H1 (cell line): ENCODE measurements at regions not wholly inside any gene's neighbourhood (a gene's known extent, or its start where the extent isn't known, plus 50 kb on each side); places are given as distances from the start of the nearest gene placed in this dataset.

Experiments used
- CTCF ChIA-PET: fragments of 300-600 bp; sonication (Branson Sonifier 250); formaldehyde crosslinking; loops from one replicate; lab custom pipeline; 2021; ENCODE audit not compliant: partially characterized antibody; lab: Charles Lee
- POLR2A ChIA-PET: fragments of 300-600 bp; sonication (Branson Sonifier 250); formaldehyde crosslinking; loops from one replicate; lab custom pipeline; 2021; ENCODE audit warnings: inconsistent platforms; ENCODE audit not compliant: partially characterized antibody; lab: Charles Lee
- DNase-seq, 2 experiments: peaks; one replicate each; pipeline versions ENCODE4 v3.0.0 to v3.0.0-alpha.2; 2010 to 2022; ENCODE audit warnings: low spot score in 2 of 2, low read depth in 1 of 2, mixed read lengths in 1 of 2
- FAIRE-seq: peaks from 2 replicates; lab custom pipeline; 2011; peaks lifted over from hg19 to GRCh38; lab: Jason Lieb, UNC
- H2AFZ ChIP-seq: 2 replicates; pipeline ENCODE4 v1.8.1; 2012; ENCODE audit warnings: low read length, inconsistent platforms
- H2AK5ac ChIP-seq: 2 replicates; pipeline ENCODE4 v1.6.1; 2013; ENCODE audit warnings: low read depth, low read length
- H2BK120ac ChIP-seq: replicated peaks from 2 replicates; pipeline ENCODE3; 2013; ENCODE audit warnings: low read depth, low read length, inconsistent platforms
- H2BK12ac ChIP-seq: 2 replicates; pipeline ENCODE4 v1.6.1; 2013; ENCODE audit warnings: low read depth, low read length
- H2BK15ac ChIP-seq: 2 replicates; pipeline ENCODE4 v1.6.1; 2013; ENCODE audit warnings: low read length
- H2BK20ac ChIP-seq: 2 replicates; pipeline ENCODE4 v1.6.1; 2013; ENCODE audit warnings: low read length
- H2BK5ac ChIP-seq: 2 replicates; pipeline ENCODE4 v1.6.1; 2013; ENCODE audit warnings: low read depth, low read length
- H3K14ac ChIP-seq: 2 replicates; pipeline ENCODE4 v1.6.1; 2013; ENCODE audit warnings: inconsistent platforms; ENCODE audit not compliant: insufficient read length
- H3K18ac ChIP-seq: 2 replicates; pipeline ENCODE4 v1.6.1; 2013; ENCODE audit warnings: low read length; ENCODE audit errors: extremely low read depth
- H3K23ac ChIP-seq: 2 replicates; pipeline ENCODE4 v1.6.1; 2013; ENCODE audit warnings: inconsistent platforms; ENCODE audit not compliant: insufficient read length
- H3K23me2 ChIP-seq: 2 replicates; pipeline ENCODE4 v1.6.1; 2013; ENCODE audit warnings: low read depth, low read length
- H3K27ac ChIP-seq: 2 replicates; pipeline ENCODE4 v1.6.1; 2011; ENCODE audit warnings: low read depth, low read length, inconsistent platforms
- H3K27me3 ChIP-seq, 4 experiments: replicated peaks in 1 of 4; 1 replicate in 1 of 4; 2 replicates in 3 of 4; pipeline versions ENCODE4 v1.6.1 to v1.8.1; 2011 to 2013; ENCODE audit warnings: low read length in 3 of 4, mild to moderate bottlenecking in 3 of 4, inconsistent platforms in 2 of 4, mixed read lengths in 2 of 4, moderate library complexity in 1 of 4; ENCODE audit not compliant: control insufficient read depth in 3 of 4, insufficient read depth in 3 of 4; ENCODE audit errors: extremely low read depth in 1 of 4
- H3K36me3 ChIP-seq, 4 experiments: 2 replicates each; pipeline versions ENCODE4 v1.6.1 to v1.8.1; 2011 to 2013; ENCODE audit warnings: mild to moderate bottlenecking in 4 of 4, low read length in 3 of 4, moderate library complexity in 2 of 4, control low read depth in 1 of 4, inconsistent platforms in 1 of 4; ENCODE audit not compliant: insufficient read depth in 4 of 4, control insufficient read depth in 2 of 4
- H3K4ac ChIP-seq: replicated peaks from 2 replicates; pipeline ENCODE3; 2013; ENCODE audit warnings: low read length, low read depth, mixed read lengths, inconsistent platforms; ENCODE audit not compliant: insufficient read length
- H3K4me1 ChIP-seq, 4 experiments: replicated peaks in 1 of 4; 1 replicate in 1 of 4; 2 replicates in 3 of 4; pipeline versions ENCODE4 v1.6.1 to v1.8.1; 2011 to 2013; ENCODE audit warnings: low read length in 3 of 4, inconsistent platforms in 2 of 4, mixed read lengths in 1 of 4; ENCODE audit not compliant: insufficient read depth in 4 of 4, control insufficient read depth in 3 of 4
- H3K4me2 ChIP-seq, 2 experiments: 2 replicates each; pipeline versions ENCODE4 v1.6.1 to v1.8.1; 2011 to 2013; ENCODE audit warnings: low read depth in 2 of 2, low read length in 2 of 2, control low read depth in 1 of 2, inconsistent platforms in 1 of 2, mild to moderate bottlenecking in 1 of 2; ENCODE audit not compliant: insufficient read depth in 1 of 2
- H3K4me3 ChIP-seq, 4 experiments: fragments of 200-600, 300-600 bp in 1 of 4; sonication (generic), shearing (Covaris generic), sonication (Bioruptor Twin) in 1 of 4; 2 replicates each; pipeline versions ENCODE4 v1.5.1 to v1.8.1; 2011 to 2016; ENCODE audit warnings: low read length in 4 of 4, low read depth in 3 of 4, control low read depth in 2 of 4, inconsistent platforms in 2 of 4, mild to moderate bottlenecking in 2 of 4, mixed read lengths in 1 of 4, moderate library complexity in 1 of 4; ENCODE audit not compliant: insufficient read depth in 2 of 4; ENCODE audit errors: extremely low read depth in 1 of 4
- H3K56ac ChIP-seq: replicated peaks from 2 replicates; pipeline ENCODE3; 2013; ENCODE audit warnings: low read depth, mild to moderate bottlenecking, mixed read lengths, low read length, inconsistent platforms; ENCODE audit not compliant: insufficient read length
- H3K79me1 ChIP-seq: 2 replicates; pipeline ENCODE4 v1.6.1; 2013; ENCODE audit warnings: low read depth, low read length, control low read depth
- H3K79me2 ChIP-seq, 2 experiments: 2 replicates each; pipeline versions ENCODE4 v1.6.1 to v1.8.1; 2012 to 2013; ENCODE audit warnings: low read length in 2 of 2, mild to moderate bottlenecking in 2 of 2, inconsistent platforms in 1 of 2; ENCODE audit not compliant: insufficient read depth in 2 of 2, control insufficient read depth in 1 of 2
- H3K9ac ChIP-seq, 4 experiments: replicated peaks in 1 of 4; 1 replicate in 1 of 4; 2 replicates in 3 of 4; pipeline versions ENCODE4 v1.6.1 to v1.8.1; 2011 to 2013; ENCODE audit warnings: low read depth in 3 of 4, low read length in 3 of 4, control low read depth in 2 of 4, mild to moderate bottlenecking in 2 of 4, moderate library complexity in 2 of 4, inconsistent platforms in 1 of 4; ENCODE audit errors: extremely low read depth in 1 of 4
- H3K9me3 ChIP-seq, 2 experiments: 2 replicates each; pipeline versions ENCODE4 v1.6.1 to v1.8.1; 2012 to 2013; ENCODE audit warnings: mild to moderate bottlenecking in 2 of 2, moderate library complexity in 2 of 2, control low read depth in 1 of 2, inconsistent platforms in 1 of 2, low read depth in 1 of 2, low read length in 1 of 2, mixed read lengths in 1 of 2; ENCODE audit not compliant: insufficient read depth in 2 of 2
- H4K20me1 ChIP-seq, 2 experiments: replicated peaks in 1 of 2; 2 replicates each; pipeline versions ENCODE3 to v1.8.1; 2011 to 2013; ENCODE audit warnings: inconsistent platforms in 2 of 2, low read length in 2 of 2, mild to moderate bottlenecking in 1 of 2; ENCODE audit not compliant: insufficient read depth in 2 of 2, control insufficient read depth in 1 of 2
- H4K5ac ChIP-seq: 2 replicates; pipeline ENCODE4 v1.6.1; 2013; ENCODE audit warnings: low read length, low read depth, mixed read lengths, inconsistent platforms; ENCODE audit not compliant: insufficient read length
- H4K8ac ChIP-seq: 2 replicates; pipeline ENCODE4 v1.8.0; 2013; ENCODE audit warnings: mild to moderate bottlenecking, moderate library complexity, low read length, inconsistent platforms; ENCODE audit not compliant: insufficient read depth; ENCODE audit errors: extremely low read depth
- H4K91ac ChIP-seq: replicated peaks from 2 replicates; pipeline ENCODE3; 2013; ENCODE audit warnings: low read length, mixed read lengths, inconsistent platforms; ENCODE audit not compliant: insufficient read length
- BCL11A ChIP-seq, 2 experiments: IDR thresholded peaks; one replicate each; pipeline ENCODE4 v1.6.1; 2011; ENCODE audit warnings: low read depth in 2 of 2, low read length in 2 of 2, mild to moderate bottlenecking in 2 of 2
- CREB1 ChIP-seq: IDR thresholded peaks from 2 replicates; pipeline ENCODE4 v1.6.1; 2012; ENCODE audit warnings: inconsistent platforms
- GABPA ChIP-seq: IDR thresholded peaks from 2 replicates; pipeline ENCODE4 v1.6.1; 2011; ENCODE audit warnings: mild to moderate bottlenecking, low read length, moderate library complexity, borderline replicate concordance; ENCODE audit not compliant: insufficient read depth
- HDAC6 ChIP-seq: IDR thresholded peaks from one replicate; pipeline ENCODE4 v1.7.1; 2012; ENCODE audit warnings: low read depth, mild to moderate bottlenecking, inconsistent platforms, low read length, moderate library complexity
- KDM1A ChIP-seq: fragments of 200-600, 300-600 bp; sonication (generic); IDR thresholded peaks from 2 replicates; pipeline ENCODE4 v1.7.1; 2016; ENCODE audit warnings: mild to moderate bottlenecking, low read length, borderline replicate concordance
- KDM5A ChIP-seq: fragments of 200-600 bp; IDR thresholded peaks from 2 replicates; pipeline ENCODE4 v1.7.1; 2012; ENCODE audit warnings: mild to moderate bottlenecking, low read length, inconsistent platforms, mixed read lengths
- MAFK ChIP-seq: IDR thresholded peaks from 2 replicates; pipeline ENCODE4 v1.6.1; 2012; ENCODE audit warnings: low read depth, mild to moderate bottlenecking, improper control_type of control experiment, low read length
- POLR2AphosphoS5 ChIP-seq: IDR thresholded peaks from 2 replicates; pipeline ENCODE4 v1.6.1; 2011; ENCODE audit warnings: low read depth, low read length
- RAD21 ChIP-seq, 2 experiments: IDR thresholded peaks in 1 of 2; conservative IDR thresholded peaks in 1 of 2; 2 replicates each; pipeline ENCODE4 v1.6.1; 2011; ENCODE audit warnings: low read depth in 2 of 2, low read length in 2 of 2, improper control_type of control experiment in 1 of 2, inconsistent platforms in 1 of 2, mild to moderate bottlenecking in 1 of 2, moderate library complexity in 1 of 2
- RNF2 ChIP-seq: fragments of 200-900, 300-1000 bp; sonication (generic); IDR thresholded peaks from 2 replicates; pipeline ENCODE4 v1.7.1; 2016; ENCODE audit warnings: borderline replicate concordance, low read depth, mild to moderate bottlenecking, antibody characterized with exemption, low read length; ENCODE audit not compliant: poor library complexity, severe bottlenecking; ENCODE audit errors: missing control alignments
- RXRA ChIP-seq: IDR thresholded peaks from 2 replicates; pipeline ENCODE4 v1.6.1; 2011; ENCODE audit warnings: low read depth, mild to moderate bottlenecking, low read length, moderate library complexity; ENCODE audit not compliant: insufficient read depth
- SP4 ChIP-seq: IDR thresholded peaks from 2 replicates; pipeline ENCODE4 v1.6.1; 2012; ENCODE audit warnings: low read length, inconsistent platforms
- SRF ChIP-seq: IDR thresholded peaks from 2 replicates; pipeline ENCODE4 v1.6.1; 2011; ENCODE audit warnings: mild to moderate bottlenecking, low read depth, low read length, moderate library complexity
- YY1 ChIP-seq: IDR thresholded peaks from 2 replicates; pipeline ENCODE4 v1.6.1; 2011; ENCODE audit warnings: low read depth, mild to moderate bottlenecking, low read length
- WGBS, 2 experiments: shearing (Covaris generic) in 1 of 2; methylation state at CpG; one replicate each; pipeline versions ENCODE4 v1.1.6 to v1.1.7; 2013 to 2015; ENCODE audit warnings: low lambda C conversion rate in 2 of 2, mixed read lengths in 2 of 2, inconsistent platforms in 1 of 2, low coverage in 1 of 2, missing lambda C conversion rate in 1 of 2; ENCODE audit not compliant: insufficient replicate concordance in 2 of 2, insufficient coverage in 1 of 2, insufficient read length in 1 of 2; ENCODE audit errors: extremely low coverage in 1 of 2, missing lambda C conversion rate in 1 of 2; 5-methylcytosine and 5-hydroxymethylcytosine counted together

- Histone ChIP-seq H2BK120ac (no peak overlapping the region), H4K5ac (no peak overlapping the region), H3K18ac (no peak overlapping the region), H3K4me1 (peaks cover 0 to under 1% (median 0%) of the 10 kb centered on the region in 4 experiments; a peak in 1 of 7 replicates), H4K8ac (no peak overlapping the region), H3K27me3 (no peaks in the 10 kb centered on the region), H2AFZ (no peak overlapping the region), H3K56ac (no peak overlapping the region), H3K23ac (no peak overlapping the region), H2BK5ac (no peak overlapping the region), H3K36me3 (no peaks in the 10 kb centered on the region), H3K79me1 (no peaks in the 10 kb centered on the region), H3K9ac (no peak overlapping the region), H4K91ac (no peak overlapping the region), H3K4me2 (no peak overlapping the region), H3K9me3 (no peaks in the 10 kb centered on the region), H3K27ac (no peak overlapping the region)
- POLR2A ChIA-PET = no interaction called here
- FAIRE-seq = no peak
- DNase-seq = no peak
- no peak for TF ChIP-seq HDAC6
- no peak for TF ChIP-seq GABPA
- TF ChIP-seq SRF = no peak
- no peak for TF ChIP-seq MAFK
- no peak for TF ChIP-seq KDM5A
- TF ChIP-seq RAD21 (IDR thresholded peaks at IDR 0.05 in 1 of 2, conservative IDR thresholded peaks at IDR 0.05 in 1 of 2; ENCODE audit: low read depth in 2 of 2, low read length in 2 of 2) = no peak
- TF ChIP-seq BCL11A (IDR thresholded peaks at IDR 0.05; ENCODE audit: low read depth in 2 of 2, low read length in 2 of 2) = no peak
- TF ChIP-seq RNF2 = no peak
- TF ChIP-seq SP4 = no peak
- TF ChIP-seq CREB1 = no peak
- no peak for TF ChIP-seq KDM1A
- TF ChIP-seq RXRA = no peak
- no peak for TF ChIP-seq YY1
- TF ChIP-seq POLR2AphosphoS5 = no peak
- TF ChIP-seq, all 59 proteins: peak for 0
- CTCF ChIA-PET = no interaction called here
- H4K20me1 ChIP-seq = no peaks in the 10 kb centered on the region
- H2BK12ac ChIP-seq = no peak overlapping the region
- no peak overlapping the region for H2BK20ac ChIP-seq
- H3K79me2 ChIP-seq = no peaks in the 10 kb centered on the region
- no peak overlapping the region for H3K4me3 ChIP-seq
- H3K23me2 ChIP-seq = no peaks in the 10 kb centered on the region
- H2BK15ac ChIP-seq = no peak overlapping the region
- WGBS, 2 experiments = 100% methylated on average over 1 of the region's 1 CpG; no CpG with 5 or more reads in 1 of the 2 experiments
- no peak overlapping the region for H2AK5ac ChIP-seq
- no peak overlapping the region for H3K14ac ChIP-seq
- H3K4ac ChIP-seq = no peak overlapping the region
Observed at GRCh38 chr6:117136702-117137101, 128.7 kb upstream of the VGLL2 start.
